CD4-positive, CD25-positive, alpha-beta regulatory T cell (primary cell): ENCODE measurements at regions not wholly inside any gene's neighbourhood (a gene's known extent, or its start where the extent isn't known, plus 50 kb on each side); places are given as distances from the start of the nearest gene placed in this dataset.
"Not testable (repeated sequence)": the region's sequence is repeated elsewhere in the genome, so short reads cannot be mapped to it uniquely, and the experiment has no call there.

Experiments
- ATAC-seq, 2 donors: fragments of 150-1000 bp; cut with Tn5 transposase; one replicate each; pipeline ENCODE4 v1.10.0; 2021; ENCODE audit warnings: low read depth in 2 of 2, moderate number of reproducible peaks in 2 of 2, moderate library complexity in 1 of 2
- DNase-seq, 3 donors: peaks; one replicate each; pipeline versions ENCODE4 v3.0.0 to v3.0.0-alpha.2; 2012 to 2022; ENCODE audit warnings: mixed read lengths in 1 of 3
- H3K27ac ChIP-seq: one replicate; pipeline ENCODE4 v1.7.0; 2013; ENCODE audit warnings: mild to moderate bottlenecking, low read length; ENCODE audit not compliant: insufficient read depth, poor library complexity, severe bottlenecking
- H3K27me3 ChIP-seq: one replicate; pipeline ENCODE4 v1.7.0; 2013; ENCODE audit warnings: low read length; ENCODE audit not compliant: control insufficient read depth, insufficient read depth
- H3K36me3 ChIP-seq: one replicate; pipeline ENCODE4 v1.7.0; 2013; ENCODE audit warnings: mild to moderate bottlenecking, low read length, moderate library complexity; ENCODE audit not compliant: control insufficient read depth, insufficient read depth
- H3K4me1 ChIP-seq: 2 replicates; pipeline ENCODE4 v1.7.0; 2013; ENCODE audit warnings: mild to moderate bottlenecking, low read length; ENCODE audit not compliant: insufficient read depth, control insufficient read depth, poor library complexity, severe bottlenecking
- H3K4me3 ChIP-seq: one replicate; pipeline ENCODE4 v1.7.0; 2013; ENCODE audit warnings: low read depth, mild to moderate bottlenecking, low read length, moderate library complexity
- H3K9me3 ChIP-seq, 2 experiments: 1 replicate in 1 of 2; 2 replicates in 1 of 2; pipeline ENCODE4 v1.7.0; 2013; ENCODE audit warnings: low read length in 2 of 2, mild to moderate bottlenecking in 1 of 2, moderate library complexity in 1 of 2; ENCODE audit not compliant: control insufficient read depth in 2 of 2
- H3K27ac Mint-ChIP-seq, 3 donors: one replicate each; pipeline ENCODE4 v1.8.0; 2020 to 2022; ENCODE audit warnings: mild to moderate bottlenecking in 3 of 3, mixed read lengths in 3 of 3, moderate library complexity in 2 of 3
- H3K27me3 Mint-ChIP-seq: one replicate; pipeline ENCODE4 v1.8.0; 2022; ENCODE audit warnings: mild to moderate bottlenecking, mixed read lengths
- H3K36me3 Mint-ChIP-seq: one replicate; pipeline ENCODE4 v1.8.0; 2020; ENCODE audit warnings: mixed read lengths
- H3K4me1 Mint-ChIP-seq, 4 donors: one replicate each; pipeline ENCODE4 v1.8.0; 2020 to 2022; ENCODE audit warnings: mixed read lengths in 4 of 4, mild to moderate bottlenecking in 1 of 4
- H3K4me3 Mint-ChIP-seq, 4 donors: one replicate each; pipeline ENCODE4 v1.8.0; 2020 to 2022; ENCODE audit warnings: mild to moderate bottlenecking in 4 of 4, mixed read lengths in 4 of 4, moderate library complexity in 3 of 4
- H3K9me3 Mint-ChIP-seq, 7 donors: one replicate each; pipeline ENCODE4 v1.8.0; 2020 to 2022; ENCODE audit warnings: mixed read lengths in 7 of 7, mild to moderate bottlenecking in 3 of 7, moderate library complexity in 2 of 7

GRCh38 chr4:160546201-160546600, 1443.3 kb downstream of the RAPGEF2 start:
- no peaks in the 10 kb centered on the region for H3K27me3 ChIP-seq
- no peaks in the 10 kb centered on the region for H3K27me3 Mint-ChIP-seq
- H3K9me3 Mint-ChIP-seq = peaks cover 4 to 36% (median 10%) of the 10 kb centered on the region in 7 donors
- H3K9me3 ChIP-seq = no peaks in the 10 kb centered on the region
- no peak overlapping the region for H3K4me3 ChIP-seq
- DNase-seq = no peak
- ATAC-seq = no peak
- H3K4me1 ChIP-seq = no peaks in the 10 kb centered on the region
- no peaks in the 10 kb centered on the region for H3K36me3 ChIP-seq
- H3K4me1 Mint-ChIP-seq = peaks cover 0 to 5% (median 0%) of the 10 kb centered on the region in 4 donors
- H3K36me3 Mint-ChIP-seq = no peaks in the 10 kb centered on the region
- no peak overlapping the region for H3K4me3 Mint-ChIP-seq
- no peak overlapping the region for H3K27ac Mint-ChIP-seq
- no peak overlapping the region for H3K27ac ChIP-seq

- not testable (repeated sequence) for H3K9me3 ChIP-seq, H3K27me3 Mint-ChIP-seq, H3K27ac ChIP-seq, H3K4me1 ChIP-seq, H3K27ac Mint-ChIP-seq, DNase-seq, H3K4me3 Mint-ChIP-seq, H3K4me3 ChIP-seq, H3K36me3 ChIP-seq, H3K27me3 ChIP-seq, H3K4me1 Mint-ChIP-seq, ATAC-seq, H3K36me3 Mint-ChIP-seq
- peaks cover under 1 to 24% (median 8%) of the 10 kb centered on the region in 7 donors for H3K9me3 Mint-ChIP-seq
Observed at GRCh38 chr4:160549951-160550519, 1447.2 kb downstream of the RAPGEF2 start.

- no peaks in the 10 kb centered on the region for H3K4me1 Mint-ChIP-seq
- H3K27me3 Mint-ChIP-seq = no peaks in the 10 kb centered on the region
- Histone ChIP-seq H3K4me3 (no peak overlapping the region), H3K27me3 (no peaks in the 10 kb centered on the region), H3K36me3 (no peaks in the 10 kb centered on the region), H3K27ac (no peak overlapping the region), H3K4me1 (no peaks in the 10 kb centered on the region), H3K9me3 (no peaks in the 10 kb centered on the region)
- ATAC-seq = no peak
- no peak for DNase-seq
- no peak overlapping the region for H3K27ac Mint-ChIP-seq
- H3K9me3 Mint-ChIP-seq = peaks cover 0 to 14% (median 5%) of the 10 kb centered on the region in 7 donors
- no peak overlapping the region for H3K4me3 Mint-ChIP-seq
- H3K36me3 Mint-ChIP-seq = no peaks in the 10 kb centered on the region
Observed at GRCh38 chr4:160562661-160563060, 1459.8 kb downstream of the RAPGEF2 start.

- Mint-ChIP-seq H3K4me1 (no peaks in the 10 kb centered on the region), H3K9me3 (peaks cover 0 to 14% (median 5%) of the 10 kb centered on the region in 7 donors), H3K36me3 (no peaks in the 10 kb centered on the region), H3K27ac (no peak overlapping the region), H3K4me3 (no peak overlapping the region), H3K27me3 (no peaks in the 10 kb centered on the region)
- no peaks in the 10 kb centered on the region for H3K4me1 ChIP-seq
- H3K9me3 ChIP-seq = no peaks in the 10 kb centered on the region
- H3K4me3 ChIP-seq = no peak overlapping the region
- H3K27ac ChIP-seq = no peak overlapping the region
- no peaks in the 10 kb centered on the region for H3K36me3 ChIP-seq
- ATAC-seq (no peak), DNase-seq (no peak)
- no peaks in the 10 kb centered on the region for H3K27me3 ChIP-seq
Observed at GRCh38 chr4:160563552-160564282, 1460.8 kb downstream of the RAPGEF2 start.

- no peaks in the 10 kb centered on the region for H3K27me3 Mint-ChIP-seq
- DNase-seq = no peak
- no peak overlapping the region for H3K27ac Mint-ChIP-seq
Observed at GRCh38 chr4:160567634-160568033, 1464.8 kb downstream of the RAPGEF2 start.

GRCh38 chr4:160570271-160570670, 1467.4 kb downstream of the RAPGEF2 start:
- Histone ChIP-seq H3K9me3 (no peaks in the 10 kb centered on the region), H3K27me3 (no peaks in the 10 kb centered on the region), H3K27ac (no peak overlapping the region), H3K36me3 (no peaks in the 10 kb centered on the region), H3K4me3 (no peak overlapping the region), H3K4me1 (no peaks in the 10 kb centered on the region)
- Mint-ChIP-seq H3K27ac (no peak overlapping the region), H3K27me3 (no peaks in the 10 kb centered on the region), H3K36me3 (no peaks in the 10 kb centered on the region), H3K4me1 (no peaks in the 10 kb centered on the region), H3K4me3 (no peak overlapping the region), H3K9me3 (peaks cover 0 to 15% (median 2%) of the 10 kb centered on the region in 7 donors)
- DNase-seq (no peak), ATAC-seq (no peak)

More at GRCh38 chr4:160567634-160568033, 1464.8 kb downstream of the RAPGEF2 start:
- no peak for ATAC-seq
- Mint-ChIP-seq H3K36me3 (no peaks in the 10 kb centered on the region), H3K9me3 (peaks cover 0 to 18% (median 2%) of the 10 kb centered on the region in 7 donors), H3K4me1 (no peaks in the 10 kb centered on the region), H3K4me3 (no peak overlapping the region)
- H3K27ac ChIP-seq = no peak overlapping the region
- no peaks in the 10 kb centered on the region for H3K4me1 ChIP-seq
- H3K9me3 ChIP-seq = no peaks in the 10 kb centered on the region
- no peaks in the 10 kb centered on the region for H3K36me3 ChIP-seq
- H3K4me3 ChIP-seq = no peak overlapping the region
- H3K27me3 ChIP-seq = no peaks in the 10 kb centered on the region

- H3K4me1 Mint-ChIP-seq, H3K27ac ChIP-seq, DNase-seq, ATAC-seq, H3K9me3 Mint-ChIP-seq, H3K27me3 Mint-ChIP-seq, H3K36me3 Mint-ChIP-seq, H3K27ac Mint-ChIP-seq, H3K27me3 ChIP-seq, H3K4me3 Mint-ChIP-seq, H3K4me1 ChIP-seq, H3K9me3 ChIP-seq, H3K36me3 ChIP-seq, H3K4me3 ChIP-seq: not testable (repeated sequence)
Observed at GRCh38 chr4:160574272-160574671, 1471.4 kb downstream of the RAPGEF2 start.

GRCh38 chr4:160580581-160580980, 1477.7 kb downstream of the RAPGEF2 start:
- no peak overlapping the region for H3K4me3 Mint-ChIP-seq
- Histone ChIP-seq H3K27ac (no peak overlapping the region), H3K27me3 (no peaks in the 10 kb centered on the region), H3K4me1 (no peaks in the 10 kb centered on the region), H3K4me3 (no peak overlapping the region), H3K36me3 (no peaks in the 10 kb centered on the region), H3K9me3 (peaks cover 0 to 3% of the 10 kb centered on the region in 2 experiments)
- DNase-seq (no peak), ATAC-seq (no peak)
- H3K4me1 Mint-ChIP-seq = no peaks in the 10 kb centered on the region
- no peaks in the 10 kb centered on the region for H3K36me3 Mint-ChIP-seq
- no peaks in the 10 kb centered on the region for H3K27me3 Mint-ChIP-seq
- peaks cover under 1 to 6% (median 3%) of the 10 kb centered on the region in 7 donors for H3K9me3 Mint-ChIP-seq
- no peak overlapping the region for H3K27ac Mint-ChIP-seq
